ENCODE measurements at regions not wholly inside any gene's neighbourhood (a gene's known extent, or its start where the extent isn't known, plus 50 kb on each side); places are given as distances from the start of the nearest gene placed in this dataset.

DNA sequence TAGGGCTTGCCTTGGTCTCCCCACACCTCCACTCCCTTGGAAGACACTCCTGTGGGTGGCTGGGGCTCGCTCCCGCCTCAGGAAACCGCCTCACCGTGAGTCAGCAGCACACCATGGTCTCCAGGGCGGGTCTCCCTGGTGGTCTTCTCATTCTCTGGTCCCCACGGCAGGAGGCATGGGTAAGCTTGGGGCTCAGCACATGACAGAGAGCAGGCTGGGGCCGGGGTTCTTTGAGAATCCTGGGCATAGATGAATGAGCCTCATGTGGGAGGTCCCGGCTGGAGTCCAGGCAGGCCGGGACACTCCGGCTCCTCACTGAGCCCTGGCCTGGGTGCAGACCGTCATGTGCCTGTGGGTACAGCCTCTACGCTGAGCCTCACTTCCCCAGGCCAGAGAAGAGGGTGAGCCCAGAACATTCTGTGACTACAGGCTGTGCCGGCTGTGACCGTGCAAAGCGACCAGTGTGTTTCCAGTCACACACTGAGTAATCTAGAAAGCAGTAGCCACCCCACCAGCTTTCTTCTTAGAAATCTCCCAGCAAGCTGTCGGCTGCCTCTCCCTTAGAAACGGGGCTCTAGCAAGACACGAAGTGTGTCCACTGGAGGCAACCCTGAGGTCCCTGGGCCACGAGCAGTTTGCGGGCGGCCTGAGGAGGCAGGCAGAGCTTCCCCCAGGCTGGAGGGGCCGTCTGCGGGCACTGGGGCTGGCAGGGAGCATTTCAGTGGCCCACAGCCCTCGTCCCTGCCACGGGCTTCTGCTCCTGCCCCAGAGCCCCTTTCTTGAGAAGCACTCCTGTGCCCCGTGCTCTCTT lies 93.1 kb downstream of the RHOB start:
- TF ChIP-seq, protein P1, sequence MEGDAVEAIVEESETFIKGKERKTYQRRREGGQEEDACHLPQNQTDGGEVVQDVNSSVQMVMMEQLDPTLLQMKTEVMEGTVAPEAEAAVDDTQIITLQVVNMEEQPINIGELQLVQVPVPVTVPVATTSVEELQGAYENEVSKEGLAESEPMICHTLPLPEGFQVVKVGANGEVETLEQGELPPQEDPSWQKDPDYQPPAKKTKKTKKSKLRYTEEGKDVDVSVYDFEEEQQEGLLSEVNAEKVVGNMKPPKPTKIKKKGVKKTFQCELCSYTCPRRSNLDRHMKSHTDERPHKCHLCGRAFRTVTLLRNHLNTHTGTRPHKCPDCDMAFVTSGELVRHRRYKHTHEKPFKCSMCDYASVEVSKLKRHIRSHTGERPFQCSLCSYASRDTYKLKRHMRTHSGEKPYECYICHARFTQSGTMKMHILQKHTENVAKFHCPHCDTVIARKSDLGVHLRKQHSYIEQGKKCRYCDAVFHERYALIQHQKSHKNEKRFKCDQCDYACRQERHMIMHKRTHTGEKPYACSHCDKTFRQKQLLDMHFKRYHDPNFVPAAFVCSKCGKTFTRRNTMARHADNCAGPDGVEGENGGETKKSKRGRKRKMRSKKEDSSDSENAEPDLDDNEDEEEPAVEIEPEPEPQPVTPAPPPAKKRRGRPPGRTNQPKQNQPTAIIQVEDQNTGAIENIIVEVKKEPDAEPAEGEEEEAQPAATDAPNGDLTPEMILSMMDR (IDR thresholded peaks at IDR 0.05): no peak
- no peak for TF ChIP-seq POLR2A (IDR thresholded peaks at IDR 0.05)
